Fibroblast of skin of back (primary cell): ENCODE measurements at regions not wholly inside any gene's neighbourhood (a gene's known extent, or its start where the extent isn't known, plus 50 kb on each side); places are given as distances from the start of the nearest gene placed in this dataset.

Experiments used
- DNase-seq: peaks from one replicate; pipeline ENCODE4 v3.0.0-alpha.2; 2013

- DNase-seq: no peak
Observed at GRCh38 chr10:129386415-129387257, 80.4 kb upstream of the MGMT start.

- no peak for DNase-seq
Observed at GRCh38 chr10:129387258-129387525, 79.8 kb upstream of the MGMT start.

GRCh38 chr10:129388435-129388834, 78.6 kb upstream of the MGMT start:
- DNase-seq: no peak

- DNase-seq: no peak
Observed at GRCh38 chr10:129389194-129389593, 77.8 kb upstream of the MGMT start.

- no peak for DNase-seq
Observed at GRCh38 chr10:129390147-129390546, 76.9 kb upstream of the MGMT start.

GRCh38 chr10:129390726-129391125, 76.3 kb upstream of the MGMT start:
- DNase-seq: no peak

- no peak for DNase-seq
Observed at GRCh38 chr10:129391464-129391863, 75.6 kb upstream of the MGMT start.

GRCh38 chr10:129392855-129393254, 74.2 kb upstream of the MGMT start:
- no peak for DNase-seq

- DNase-seq: no peak
Observed at GRCh38 chr10:129393812-129394211, 73.2 kb upstream of the MGMT start.

- DNase-seq: no peak
Observed at GRCh38 chr10:129394518-129395328, 72.3 kb upstream of the MGMT start.

GRCh38 chr10:129396021-129396722, 70.9 kb upstream of the MGMT start:
- DNase-seq: no peak

- DNase-seq: no peak
Observed at GRCh38 chr10:129397198-129397974, 69.7 kb upstream of the MGMT start.

GRCh38 chr10:129398711-129399141, 68.3 kb upstream of the MGMT start:
- DNase-seq: no peak

- no peak for DNase-seq
Observed at GRCh38 chr10:129400426-129400825, 66.6 kb upstream of the MGMT start.

GRCh38 chr10:129402459-129402858, 64.6 kb upstream of the MGMT start:
- no peak for DNase-seq

- no peak for DNase-seq
Observed at GRCh38 chr10:129404091-129404490, 63.0 kb upstream of the MGMT start.

- DNase-seq: no peak
Observed at GRCh38 chr10:129405389-129405788, 61.7 kb upstream of the MGMT start.

GRCh38 chr10:129410688-129411392, 56.2 kb upstream of the MGMT start:
- DNase-seq: no peak

GRCh38 chr10:129411393-129411705, 55.7 kb upstream of the MGMT start:
- no peak for DNase-seq

- no peak for DNase-seq
Observed at GRCh38 chr10:129411772-129412171, 55.3 kb upstream of the MGMT start.

- no peak for DNase-seq
Observed at GRCh38 chr10:129413024-129413423, 54.0 kb upstream of the MGMT start.
